ENCODE measurements at regions not wholly inside any gene's neighbourhood (a gene's known extent, or its start where the extent isn't known, plus 50 kb on each side); places are given as distances from the start of the nearest gene placed in this dataset.
"Not testable (repeated sequence)": the region's sequence is repeated elsewhere in the genome, so short reads cannot be mapped to it uniquely, and the experiment has no call there.

GRCh38 chr18:56505971-56506370, 132.4 kb downstream of the TXNL1 start:
- no peaks in the 10 kb centered on the region for H3K27me3 ChIP-seq (ENCODE audit: insufficient read depth, low read length)
- H3K4me3 ChIP-seq (ENCODE audit: low read length) = no peak overlapping the region
- no peaks in the 10 kb centered on the region for H3K4me1 ChIP-seq (ENCODE audit: insufficient read depth, low read length)
- no peaks in the 10 kb centered on the region for H3K9me3 ChIP-seq (ENCODE audit: low read depth, low read length)

- no peak overlapping the region for H3K4me3 ChIP-seq (ENCODE audit: low read length)
- no peaks in the 10 kb centered on the region for H3K9me3 ChIP-seq (ENCODE audit: low read depth, low read length)
- no peaks in the 10 kb centered on the region for H3K4me1 ChIP-seq (ENCODE audit: insufficient read depth, low read length)
- no peaks in the 10 kb centered on the region for H3K27me3 ChIP-seq (ENCODE audit: insufficient read depth, low read length)
Measured at GRCh38 chr18:56505293-56505692, 133.1 kb downstream of the TXNL1 start.

GRCh38 chr18:56501896-56502295, 136.5 kb downstream of the TXNL1 start:
- no peaks in the 10 kb centered on the region for H3K9me3 ChIP-seq (ENCODE audit: low read depth, low read length)
- no peaks in the 10 kb centered on the region for H3K4me1 ChIP-seq (ENCODE audit: insufficient read depth, low read length)
- no peaks in the 10 kb centered on the region for H3K27me3 ChIP-seq (ENCODE audit: insufficient read depth, low read length)
- no peak overlapping the region for H3K4me3 ChIP-seq (ENCODE audit: low read length)

GRCh38 chr18:56495884-56496283, 142.5 kb downstream of the TXNL1 start:
- no peaks in the 10 kb centered on the region for H3K9me3 ChIP-seq (ENCODE audit: low read depth, low read length)
- H3K4me1 ChIP-seq (ENCODE audit: insufficient read depth, low read length) = no peaks in the 10 kb centered on the region
- no peaks in the 10 kb centered on the region for H3K27me3 ChIP-seq (ENCODE audit: insufficient read depth, low read length)
- H3K4me3 ChIP-seq (ENCODE audit: low read length) = no peak overlapping the region

- H3K4me3 ChIP-seq (ENCODE audit: low read length) = no peak overlapping the region
- H3K27me3 ChIP-seq (ENCODE audit: insufficient read depth, low read length) = no peaks in the 10 kb centered on the region
- no peaks in the 10 kb centered on the region for H3K9me3 ChIP-seq (ENCODE audit: low read depth, low read length)
- peaks cover 4% of the 10 kb centered on the region for H3K4me1 ChIP-seq (ENCODE audit: insufficient read depth, low read length)
Measured at GRCh38 chr18:56493531-56493930, 144.9 kb downstream of the TXNL1 start.

- Histone ChIP-seq H3K4me1 (ENCODE audit: insufficient read depth, low read length) (peaks cover 4% of the 10 kb centered on the region), H3K27me3 (ENCODE audit: insufficient read depth, low read length) (no peaks in the 10 kb centered on the region), H3K4me3 (ENCODE audit: low read length) (no peak overlapping the region), H3K9me3 (ENCODE audit: low read depth, low read length) (no peaks in the 10 kb centered on the region)
Measured at GRCh38 chr18:56492136-56492535, 146.3 kb downstream of the TXNL1 start.

GRCh38 chr18:56490942-56491341, 147.4 kb downstream of the TXNL1 start:
- peaks cover 4% of the 10 kb centered on the region for H3K4me1 ChIP-seq (ENCODE audit: insufficient read depth, low read length)
- no peaks in the 10 kb centered on the region for H3K27me3 ChIP-seq (ENCODE audit: insufficient read depth, low read length)
- no peak overlapping the region for H3K4me3 ChIP-seq (ENCODE audit: low read length)
- no peaks in the 10 kb centered on the region for H3K9me3 ChIP-seq (ENCODE audit: low read depth, low read length)

- H3K9me3 ChIP-seq (ENCODE audit: low read depth, low read length) = no peaks in the 10 kb centered on the region
- H3K4me1 ChIP-seq (ENCODE audit: insufficient read depth, low read length) = peaks cover 4% of the 10 kb centered on the region
- no peak overlapping the region for H3K4me3 ChIP-seq (ENCODE audit: low read length)
Measured at GRCh38 chr18:56489893-56490292, 148.5 kb downstream of the TXNL1 start.

GRCh38 chr18:56488739-56489138, 149.7 kb downstream of the TXNL1 start:
- Histone ChIP-seq H3K9me3 (ENCODE audit: low read depth, low read length) (no peaks in the 10 kb centered on the region), H3K4me1 (ENCODE audit: insufficient read depth, low read length) (peaks cover 4% of the 10 kb centered on the region), H3K27me3 (ENCODE audit: insufficient read depth, low read length) (no peaks in the 10 kb centered on the region), H3K4me3 (ENCODE audit: low read length) (no peak overlapping the region)

More at GRCh38 chr18:56489893-56490292, 148.5 kb downstream of the TXNL1 start:
- no peaks in the 10 kb centered on the region for H3K27me3 ChIP-seq (ENCODE audit: insufficient read depth, low read length)

GRCh38 chr18:56487801-56488200, 150.6 kb downstream of the TXNL1 start:
- H3K27me3 ChIP-seq (ENCODE audit: insufficient read depth, low read length) = no peaks in the 10 kb centered on the region
- H3K9me3 ChIP-seq (ENCODE audit: low read depth, low read length) = no peaks in the 10 kb centered on the region
- peaks cover 4% of the 10 kb centered on the region for H3K4me1 ChIP-seq (ENCODE audit: insufficient read depth, low read length)
- no peak overlapping the region for H3K4me3 ChIP-seq (ENCODE audit: low read length)

- Histone ChIP-seq H3K4me1 (ENCODE audit: insufficient read depth, low read length) (no peaks in the 10 kb centered on the region), H3K9me3 (ENCODE audit: low read depth, low read length) (no peaks in the 10 kb centered on the region), H3K27me3 (ENCODE audit: insufficient read depth, low read length) (no peaks in the 10 kb centered on the region), H3K4me3 (ENCODE audit: low read length) (no peak overlapping the region)
Measured at GRCh38 chr18:56483386-56483785, 155.0 kb downstream of the TXNL1 start.

- H3K9me3 ChIP-seq (ENCODE audit: low read depth, low read length); H3K4me3 ChIP-seq (ENCODE audit: low read length): not testable (repeated sequence)
Measured at GRCh38 chr18:56482813-56483212, 155.6 kb downstream of the TXNL1 start.

GRCh38 chr18:56481751-56482150, 156.6 kb downstream of the TXNL1 start:
- no peaks in the 10 kb centered on the region for H3K4me1 ChIP-seq (ENCODE audit: insufficient read depth, low read length)
- no peaks in the 10 kb centered on the region for H3K27me3 ChIP-seq (ENCODE audit: insufficient read depth, low read length)
- no peak overlapping the region for H3K4me3 ChIP-seq (ENCODE audit: low read length)
- H3K9me3 ChIP-seq (ENCODE audit: low read depth, low read length) = no peaks in the 10 kb centered on the region

More at GRCh38 chr18:56482813-56483212, 155.6 kb downstream of the TXNL1 start:
- H3K4me1 ChIP-seq (ENCODE audit: insufficient read depth, low read length); H3K27me3 ChIP-seq (ENCODE audit: insufficient read depth, low read length): not testable (repeated sequence)

GRCh38 chr18:56479841-56480240, 158.6 kb downstream of the TXNL1 start:
- Histone ChIP-seq H3K4me1 (ENCODE audit: insufficient read depth, low read length) (no peaks in the 10 kb centered on the region), H3K27me3 (ENCODE audit: insufficient read depth, low read length) (no peaks in the 10 kb centered on the region), H3K9me3 (ENCODE audit: low read depth, low read length) (no peaks in the 10 kb centered on the region), H3K4me3 (ENCODE audit: low read length) (no peak overlapping the region)

- H3K4me1 ChIP-seq (ENCODE audit: insufficient read depth, low read length) = no peaks in the 10 kb centered on the region
- no peak overlapping the region for H3K4me3 ChIP-seq (ENCODE audit: low read length)
- H3K9me3 ChIP-seq (ENCODE audit: low read depth, low read length) = no peaks in the 10 kb centered on the region
- no peaks in the 10 kb centered on the region for H3K27me3 ChIP-seq (ENCODE audit: insufficient read depth, low read length)
Measured at GRCh38 chr18:56475250-56475649, 163.1 kb downstream of the TXNL1 start.

- no peaks in the 10 kb centered on the region for H3K27me3 ChIP-seq (ENCODE audit: insufficient read depth, low read length)
- H3K4me3 ChIP-seq (ENCODE audit: low read length) = no peak overlapping the region
- H3K9me3 ChIP-seq (ENCODE audit: low read depth, low read length) = no peaks in the 10 kb centered on the region
- no peaks in the 10 kb centered on the region for H3K4me1 ChIP-seq (ENCODE audit: insufficient read depth, low read length)
Measured at GRCh38 chr18:56473400-56474024, 164.9 kb downstream of the TXNL1 start.
